ENCODE measurements at regions not wholly inside any gene's neighbourhood (a gene's known extent, or its start where the extent isn't known, plus 50 kb on each side); places are given as distances from the start of the nearest gene placed in this dataset.
"Not testable (repeated sequence)": the region's sequence is repeated elsewhere in the genome, so short reads cannot be mapped to it uniquely, and the experiment has no call there.

GRCh38 chr2:20499387-20499786 is 52.5 kb downstream of the RHOB start:
- CTCF ChIA-PET: no interaction called here
- H3K27ac ChIP-seq (ENCODE audit: low read depth, low read length): no peak overlapping the region
- peaks cover 3% of the 10 kb centered on the region for H3K27me3 ChIP-seq (ENCODE audit: control insufficient read depth, insufficient read depth, low read length)
- POLR2A ChIA-PET: no interaction called here
- H3K9me3 ChIP-seq (ENCODE audit: control insufficient read depth, insufficient read depth, low read length): no peaks in the 10 kb centered on the region
- TF ChIP-seq CTCF (IDR thresholded peaks at IDR 0.05; ENCODE audit: low read depth, low read length): no peak
- DNase-seq (ENCODE audit: low read depth, low spot score): no peak
- no peak overlapping the region for H3K4me3 ChIP-seq (ENCODE audit: low read depth, low read length)

- H3K4me3 ChIP-seq (ENCODE audit: low read depth, low read length): no peak overlapping the region
- H3K27me3 ChIP-seq (ENCODE audit: control insufficient read depth, insufficient read depth, low read length): peaks cover 3% of the 10 kb centered on the region
- H3K9me3 ChIP-seq (ENCODE audit: control insufficient read depth, insufficient read depth, low read length): no peaks in the 10 kb centered on the region
- CTCF ChIA-PET: no interaction called here
- peak overlapping the region; percentile 81 for H3K27ac ChIP-seq (ENCODE audit: low read depth, low read length)
- POLR2A ChIA-PET: interaction anchor here (0.6 to 1.2 kb wide), 3 partner anchors 53 to 83 kb away, joined by 3 to 13 read pairs (median 3); partner anchors contain the start of gene RHOB
- no peak for TF ChIP-seq CTCF (IDR thresholded peaks at IDR 0.05; ENCODE audit: low read depth, low read length)
- peak; percentile 94 for DNase-seq (ENCODE audit: low read depth, low spot score)
These were observed 55.1 kb downstream of the RHOB start for GRCh38 chr2:20501974-20502373.

GRCh38 chr2:20502496-20502895 is 55.6 kb downstream of the RHOB start:
- ChIA-PET POLR2A (interaction anchor here (0.6 to 1.2 kb wide), 4 partner anchors 53 to 132 kb away, joined by 3 to 13 read pairs (median 4); partner anchors contain the start of gene RHOB), CTCF (interaction anchor here (1.4 kb wide), 1 partner anchor 99 kb away, joined by 3 read pairs; no protein-coding TSS in a partner anchor)
- DNase-seq (ENCODE audit: low read depth, low spot score); H3K27ac ChIP-seq (ENCODE audit: low read depth, low read length); H3K27me3 ChIP-seq (ENCODE audit: control insufficient read depth, insufficient read depth, low read length); H3K9me3 ChIP-seq (ENCODE audit: control insufficient read depth, insufficient read depth, low read length); H3K4me3 ChIP-seq (ENCODE audit: low read depth, low read length): not testable (repeated sequence)

- no peak overlapping the region for H3K27ac ChIP-seq (ENCODE audit: low read depth, low read length)
- H3K9me3 ChIP-seq (ENCODE audit: control insufficient read depth, insufficient read depth, low read length): no peaks in the 10 kb centered on the region
- H3K27me3 ChIP-seq (ENCODE audit: control insufficient read depth, insufficient read depth, low read length): no peaks in the 10 kb centered on the region
- ChIA-PET CTCF (interaction anchor here (1.4 to 2.8 kb wide), 3 partner anchors 9 to 97 kb away, joined by 3 to 10 read pairs (median 3); no protein-coding TSS in a partner anchor), POLR2A (interaction anchor here (1.9 kb wide), 1 partner anchor 57 kb away, joined by 9 read pairs; the partner anchor contains the start of gene RHOB)
- TF ChIP-seq CTCF (IDR thresholded peaks at IDR 0.05; ENCODE audit: low read depth, low read length): no peak
- no peak for DNase-seq (ENCODE audit: low read depth, low spot score)
- no peak overlapping the region for H3K4me3 ChIP-seq (ENCODE audit: low read depth, low read length)
These were observed 57.3 kb downstream of the RHOB start for GRCh38 chr2:20504174-20504573.

- no peak overlapping the region for H3K4me3 ChIP-seq (ENCODE audit: low read depth, low read length)
- peak; percentile 23 for DNase-seq (ENCODE audit: low read depth, low spot score)
- H3K27me3 ChIP-seq (ENCODE audit: control insufficient read depth, insufficient read depth, low read length): no peaks in the 10 kb centered on the region
- no peaks in the 10 kb centered on the region for H3K9me3 ChIP-seq (ENCODE audit: control insufficient read depth, insufficient read depth, low read length)
- TF ChIP-seq CTCF (IDR thresholded peaks at IDR 0.05; ENCODE audit: low read depth, low read length): peak; percentile 54
- CTCF ChIA-PET: interaction anchor here (0.5 to 2.8 kb wide), 6 partner anchors 11 to 93 kb away, joined by 3 to 10 read pairs (median 5); partner anchors contain the start of gene RHOB
- POLR2A ChIA-PET: interaction anchor here (1.1 kb wide), 1 partner anchor 59 kb away, joined by 13 read pairs; the partner anchor contains the start of gene RHOB
- no peak overlapping the region for H3K27ac ChIP-seq (ENCODE audit: low read depth, low read length)
These were observed 59.4 kb downstream of the RHOB start for GRCh38 chr2:20506201-20506685.

All from AG04450 (cell line).